SH-SY5Y (cell line): ENCODE measurements at regions not wholly inside any gene's neighbourhood (a gene's known extent, or its start where the extent isn't known, plus 50 kb on each side); places are given as distances from the start of the nearest gene placed in this dataset.

Experiments used
- GATA2 ChIP-seq: IDR thresholded peaks from 2 replicates; pipeline ENCODE4 v1.6.1; 2011; ENCODE audit warnings: mild to moderate bottlenecking, low read depth, low read length
- GATA3 ChIP-seq: IDR thresholded peaks from 2 replicates; pipeline ENCODE4 v1.6.1; 2011; ENCODE audit warnings: low read depth, mild to moderate bottlenecking, low read length, moderate library complexity

DNA sequence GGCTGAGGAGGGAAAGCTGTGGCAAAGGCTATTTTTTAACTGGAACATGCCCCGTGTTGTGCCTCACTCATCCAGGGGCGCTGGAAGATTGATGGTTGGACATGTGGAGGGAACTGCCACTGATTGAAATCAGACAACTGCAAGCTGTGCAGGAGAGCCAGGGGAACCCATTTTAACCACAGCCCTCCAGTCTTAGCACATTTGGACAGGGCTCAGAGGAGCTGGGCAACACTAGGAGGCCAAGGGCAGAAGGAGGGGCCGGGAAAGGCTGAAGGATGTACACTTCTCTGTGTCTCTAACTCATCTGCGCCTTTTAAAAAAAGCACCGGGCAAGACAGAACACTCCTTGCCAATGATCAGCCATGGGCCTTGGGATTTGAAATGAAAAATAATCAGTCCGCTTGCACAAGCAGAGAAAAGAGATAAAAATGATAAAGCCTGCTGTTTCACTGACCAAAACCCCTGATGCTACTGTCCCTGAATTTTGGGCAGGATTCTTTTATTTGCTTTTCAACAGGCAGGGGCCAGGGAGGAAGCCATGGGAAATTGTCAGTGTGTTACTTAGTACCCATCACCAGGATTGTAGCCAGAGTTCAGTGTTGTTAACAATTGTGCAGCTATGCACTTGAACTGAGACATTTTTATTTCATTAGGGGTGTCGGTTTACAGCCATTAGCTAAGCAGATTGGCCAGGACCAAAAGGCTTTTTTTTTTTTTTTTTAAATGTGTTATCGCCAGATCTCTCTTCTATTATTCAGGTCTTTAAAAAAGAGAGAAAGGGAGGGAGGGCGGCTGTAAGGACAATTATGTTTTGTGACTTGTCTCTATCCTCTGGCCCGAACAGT lies 109.3 kb upstream of the EYA4 start:
- TF ChIP-seq GATA2 (peak; percentile 81), GATA3 (peak; percentile 89)
